IMR-90 (cell line): ENCODE measurements at regions not wholly inside any gene's neighbourhood (a gene's known extent, or its start where the extent isn't known, plus 50 kb on each side); places are given as distances from the start of the nearest gene placed in this dataset.

Source experiments
- ATAC-seq: fragments of 200-7000 bp; cut with Tn5 transposase; 2 replicates; pipeline ENCODE4 v1.9.1; 2020; ENCODE audit warnings: low read depth, mild to moderate bottlenecking, moderate library complexity
- BruUV-seq: library from RNA; stranded (reverse); fragments of 400-500 nt; replicated peaks from 2 replicates; lab custom pipeline; 2021; lab: Mats Ljungman, UMichigan
- CTCF ChIA-PET: fragments of 300-600 bp; formaldehyde crosslinking; extraction: SDS; loops from one replicate; lab custom pipeline; 2021; ENCODE audit warnings: antibody characterized with exemption; lab: Yijun Ruan, JAX
- POLR2A ChIA-PET: fragments of 300-600 bp; sonication (Branson Sonifier 250); formaldehyde crosslinking; loops from one replicate; lab custom pipeline; 2022; ENCODE audit warnings: antibody characterized with exemption; ENCODE audit not compliant: unreplicated experiment; lab: Charles Lee
- DNase-seq: peaks from one replicate; pipeline ENCODE4 v3.0.0; 2013
- H2AFZ ChIP-seq: replicated peaks from 2 replicates; pipeline ENCODE3; 2013; ENCODE audit warnings: low read length, mild to moderate bottlenecking; ENCODE audit not compliant: poor library complexity
- H2AK5ac ChIP-seq: 2 replicates; pipeline ENCODE4 v1.6.1; 2013; ENCODE audit warnings: low read depth, low read length, inconsistent platforms
- H2AK9ac ChIP-seq: replicated peaks from 2 replicates; pipeline ENCODE3; 2013; ENCODE audit warnings: mild to moderate bottlenecking, low read depth, low read length, moderate library complexity; ENCODE audit not compliant: poor library complexity
- H2BK120ac ChIP-seq: 2 replicates; pipeline ENCODE4 v1.6.1; 2013; ENCODE audit warnings: low read depth, low read length, inconsistent platforms
- H2BK15ac ChIP-seq: 3 replicates; pipeline ENCODE4 v1.6.1; 2013; ENCODE audit warnings: low read depth, low read length, inconsistent platforms
- H2BK20ac ChIP-seq: 2 replicates; pipeline ENCODE4 v1.6.1; 2013; ENCODE audit warnings: low read depth, mild to moderate bottlenecking, inconsistent platforms, low read length, moderate library complexity
- H2BK5ac ChIP-seq: 2 replicates; pipeline ENCODE4 v1.6.1; 2013; ENCODE audit warnings: mild to moderate bottlenecking, low read depth, low read length, inconsistent platforms; ENCODE audit not compliant: poor library complexity, severe bottlenecking
- H3K14ac ChIP-seq: replicated peaks from 2 replicates; pipeline ENCODE4 v1.6.1; 2013; ENCODE audit warnings: low read depth, low read length, inconsistent platforms
- H3K18ac ChIP-seq: 2 replicates; pipeline ENCODE4 v1.6.1; 2013; ENCODE audit warnings: low read depth, low read length, control low read depth
- H3K23ac ChIP-seq: 2 replicates; pipeline ENCODE4 v1.6.1; 2013; ENCODE audit warnings: low read depth, low read length, inconsistent platforms
- H3K27ac ChIP-seq: 2 replicates; pipeline ENCODE4 v1.5.1; 2013; ENCODE audit warnings: mild to moderate bottlenecking, control low read depth, low read length; ENCODE audit not compliant: insufficient read depth
- H3K27me3 ChIP-seq: 2 replicates; pipeline ENCODE4 v1.6.1; 2013; ENCODE audit warnings: low read length; ENCODE audit not compliant: control insufficient read depth, insufficient read depth
- H3K36me3 ChIP-seq: 2 replicates; pipeline ENCODE4 v1.6.1; 2013; ENCODE audit warnings: low read length, mixed read lengths; ENCODE audit not compliant: control insufficient read depth, insufficient read depth
- H3K4ac ChIP-seq: 2 replicates; pipeline ENCODE4 v1.6.1; 2013; ENCODE audit warnings: low read depth, low read length, inconsistent platforms
- H3K4me1 ChIP-seq: 2 replicates; pipeline ENCODE4 v1.6.1; 2013; ENCODE audit warnings: low read length, mixed read lengths; ENCODE audit not compliant: control insufficient read depth, insufficient read depth
- H3K4me2 ChIP-seq: 2 replicates; pipeline ENCODE4 v1.6.1; 2013; ENCODE audit warnings: low read depth, mild to moderate bottlenecking, control low read depth, low read length, moderate library complexity
- H3K4me3 ChIP-seq: 2 replicates; pipeline ENCODE4 v1.5.1; 2013; ENCODE audit warnings: low read depth, mild to moderate bottlenecking, control low read depth, low read length, moderate library complexity; ENCODE audit not compliant: insufficient read depth
- H3K56ac ChIP-seq: 2 replicates; pipeline ENCODE4 v1.6.1; 2013; ENCODE audit warnings: low read length, inconsistent platforms; ENCODE audit not compliant: insufficient read depth; ENCODE audit errors: extremely low read depth
- H3K79me1 ChIP-seq, 2 experiments: 2 replicates each; pipeline ENCODE4 v1.6.1; 2013; ENCODE audit warnings: low read length in 2 of 2, inconsistent platforms in 1 of 2, low read depth in 1 of 2
- H3K9ac ChIP-seq: 2 replicates; pipeline ENCODE4 v1.6.1; 2013; ENCODE audit warnings: low read depth, low read length, control low read depth
- H3K9me1 ChIP-seq: 2 replicates; pipeline ENCODE4 v1.6.1; 2013; ENCODE audit warnings: low read length, inconsistent platforms; ENCODE audit not compliant: insufficient read depth
- H3K9me3 ChIP-seq: 2 replicates; pipeline ENCODE4 v1.6.1; 2013; ENCODE audit warnings: low read length; ENCODE audit not compliant: control insufficient read depth, insufficient read depth
- H4K20me1 ChIP-seq: 2 replicates; pipeline ENCODE4 v1.6.1; 2013; ENCODE audit warnings: low read length, inconsistent platforms; ENCODE audit not compliant: insufficient read depth
- H4K5ac ChIP-seq: 2 replicates; pipeline ENCODE4 v1.6.1; 2013; ENCODE audit warnings: mild to moderate bottlenecking, low read depth, low read length, control low read depth
- H4K8ac ChIP-seq, 2 experiments: 2 replicates each; pipeline ENCODE4 v1.6.1; 2013; ENCODE audit warnings: low read depth in 2 of 2, low read length in 2 of 2, control low read depth in 1 of 2, inconsistent platforms in 1 of 2
- H4K91ac ChIP-seq: 2 replicates; pipeline ENCODE4 v1.6.1; 2013; ENCODE audit warnings: low read depth, low read length, inconsistent platforms; ENCODE audit not compliant: insufficient read depth
- BHLHE40 ChIP-seq: fragments of 150-350 bp; IDR thresholded peaks from 2 replicates; pipeline ENCODE4 v1.6.1; 2016; ENCODE audit warnings: mild to moderate bottlenecking, low read depth, low read length
- CEBPB ChIP-seq: IDR thresholded peaks from 2 replicates; pipeline ENCODE4 v1.6.1; 2012; ENCODE audit warnings: low read depth, low read length, improper control_type of control experiment
- CHD1 ChIP-seq: IDR thresholded peaks from 2 replicates; pipeline ENCODE4 v1.6.1; 2012; ENCODE audit warnings: low read depth, low read length, improper control_type of control experiment
- CTCF ChIP-seq: conservative IDR thresholded peaks from 2 replicates; pipeline ENCODE4 v1.5.1; 2012; ENCODE audit warnings: mild to moderate bottlenecking, low read depth, low read length, improper control_type of control experiment
- FOS ChIP-seq: fragments of 150-350 bp; IDR thresholded peaks from 2 replicates; pipeline ENCODE4 v1.6.1; 2016; ENCODE audit warnings: low read depth, low read length
- MAFK ChIP-seq: IDR thresholded peaks from 2 replicates; pipeline ENCODE4 v1.6.1; 2012; ENCODE audit warnings: low read depth, low read length, improper control_type of control experiment
- MAZ ChIP-seq: IDR thresholded peaks from 2 replicates; pipeline ENCODE4 v1.6.1; 2012; ENCODE audit warnings: low read depth, mild to moderate bottlenecking, low read length, improper control_type of control experiment, moderate library complexity, borderline replicate concordance
- MXI1 ChIP-seq: IDR thresholded peaks from 2 replicates; pipeline ENCODE4 v1.6.1; 2012; ENCODE audit warnings: low read depth, mild to moderate bottlenecking, low read length, moderate library complexity, borderline replicate concordance
- NFE2L2 ChIP-seq: fragments of 150-350 bp; IDR thresholded peaks from 2 replicates; pipeline ENCODE4 v1.6.1; 2016; ENCODE audit warnings: low read depth, mild to moderate bottlenecking, low read length
- POLR2A ChIP-seq: IDR thresholded peaks from 2 replicates; pipeline ENCODE4 v1.6.1; 2012; ENCODE audit warnings: mild to moderate bottlenecking, low read depth, low read length
- RAD21 ChIP-seq: IDR thresholded peaks from 2 replicates; pipeline ENCODE4 v1.6.1; 2012; ENCODE audit warnings: low read length, improper control_type of control experiment
- RCOR1 ChIP-seq: IDR thresholded peaks from 2 replicates; pipeline ENCODE4 v1.6.1; 2012; ENCODE audit warnings: mild to moderate bottlenecking, low read length, improper control_type of control experiment; ENCODE audit not compliant: insufficient replicate concordance
- RFX5 ChIP-seq: IDR thresholded peaks from 2 replicates; pipeline ENCODE4 v1.8.0; 2012; ENCODE audit warnings: low read depth, mild to moderate bottlenecking, low read length, moderate library complexity
- SMC3 ChIP-seq: fragments of 150-350 bp; IDR thresholded peaks from 2 replicates; pipeline ENCODE4 v1.6.1; 2016; ENCODE audit warnings: low read depth, mild to moderate bottlenecking, antibody characterized with exemption, low read length, moderate library complexity
- USF2 ChIP-seq: fragments of 150-350 bp; IDR thresholded peaks from 2 replicates; pipeline ENCODE4 v1.6.1; 2017; ENCODE audit warnings: mild to moderate bottlenecking, antibody characterized with exemption, low read length, low read depth
- WGBS, 2 experiments: methylation state at CpG; one replicate each; pipeline versions ENCODE4 v1.1.5 to v1.1.7; 2013; ENCODE audit warnings: missing lambda C conversion rate in 2 of 2; ENCODE audit not compliant: insufficient read length in 1 of 2; ENCODE audit errors: extremely low coverage in 2 of 2; 5-methylcytosine and 5-hydroxymethylcytosine counted together
- dilution Hi-C: fragments of 300-500 bp; cut with HindIII; formaldehyde crosslinking; loops from one replicate; pipeline ENCODE4 v1.14.3; 2018; ENCODE audit warnings: low sequenced_read_pairs; ENCODE audit not compliant: unreplicated experiment
- in situ Hi-C: fragments of 300-500 bp; cut with MboI; formaldehyde crosslinking; loops from 3 replicates; pipeline ENCODE4 v1.14.3; 2019; ENCODE audit warnings: low sequenced_read_pairs, inconsistent platforms, mixed read lengths
- intact Hi-C: fragments of 100-400 bp; cut with micrococcal nuclease; formaldehyde crosslinking; loops from 2 replicates; pipeline ENCODE4 v1.10.0; 2022
- TF ChIP-seq, protein P1 (sequence below): fragments of 150-350 bp; IDR thresholded peaks from 2 replicates; pipeline ENCODE4 v1.6.1; 2016; ENCODE audit warnings: low read depth, mild to moderate bottlenecking, low read length, moderate library complexity, borderline replicate concordance

DNA sequence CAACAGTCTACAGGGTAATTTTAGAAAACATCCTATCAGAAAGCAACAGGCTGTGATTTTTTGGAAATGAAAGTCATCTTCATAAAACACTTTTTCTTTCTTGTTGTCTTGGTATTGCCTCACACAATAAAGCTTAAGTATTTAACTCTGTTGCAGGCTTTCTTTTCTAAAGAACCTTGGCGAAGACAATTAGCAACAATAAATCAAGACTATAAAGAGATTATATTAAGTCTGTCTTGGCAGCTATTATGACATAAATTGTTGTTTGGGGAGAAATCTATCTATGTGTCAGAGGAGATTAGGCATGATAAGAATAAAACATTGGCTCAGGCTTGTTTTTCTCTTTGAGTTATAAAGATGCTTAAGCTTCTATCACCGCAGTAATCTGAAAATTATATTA, 1774.8 kb downstream of the ARAP2 start:
- CTCF ChIA-PET: no interaction called here
- Histone ChIP-seq H2BK20ac (no peak overlapping the region), H4K8ac (no peak overlapping the region), H3K4me1 (no peaks in the 10 kb centered on the region), H3K27ac (no peak overlapping the region), H3K4ac (no peak overlapping the region), H2BK120ac (no peak overlapping the region), H3K4me2 (no peak overlapping the region), H4K91ac (no peak overlapping the region), H3K9ac (no peak overlapping the region), H4K5ac (no peak overlapping the region), H3K18ac (no peak overlapping the region), H3K56ac (no peak overlapping the region), H3K27me3 (no peaks in the 10 kb centered on the region), H3K79me1 (no peaks in the 10 kb centered on the region), H2BK5ac (no peak overlapping the region), H3K9me1 (no peaks in the 10 kb centered on the region), H3K23ac (no peak overlapping the region), H3K9me3 (no peaks in the 10 kb centered on the region), H2BK15ac (no peak overlapping the region), H3K36me3 (no peaks in the 10 kb centered on the region), H4K20me1 (no peaks in the 10 kb centered on the region), H2AK5ac (no peak overlapping the region), H2AFZ (no peak overlapping the region), H3K14ac (no peak overlapping the region), H3K4me3 (no peak overlapping the region), H2AK9ac (no peak overlapping the region)
- intact Hi-C loops (no loop called here), in situ Hi-C loops (no loop called here), dilution Hi-C loops (no loop called here)
- DNase-seq (no peak), ATAC-seq (no peak)
- POLR2A ChIA-PET: no interaction called here
- no peak for TF ChIP-seq CHD1
- no peak for TF ChIP-seq CTCF
- TF ChIP-seq FOS: no peak
- TF ChIP-seq SMC3: no peak
- TF ChIP-seq, protein P1, sequence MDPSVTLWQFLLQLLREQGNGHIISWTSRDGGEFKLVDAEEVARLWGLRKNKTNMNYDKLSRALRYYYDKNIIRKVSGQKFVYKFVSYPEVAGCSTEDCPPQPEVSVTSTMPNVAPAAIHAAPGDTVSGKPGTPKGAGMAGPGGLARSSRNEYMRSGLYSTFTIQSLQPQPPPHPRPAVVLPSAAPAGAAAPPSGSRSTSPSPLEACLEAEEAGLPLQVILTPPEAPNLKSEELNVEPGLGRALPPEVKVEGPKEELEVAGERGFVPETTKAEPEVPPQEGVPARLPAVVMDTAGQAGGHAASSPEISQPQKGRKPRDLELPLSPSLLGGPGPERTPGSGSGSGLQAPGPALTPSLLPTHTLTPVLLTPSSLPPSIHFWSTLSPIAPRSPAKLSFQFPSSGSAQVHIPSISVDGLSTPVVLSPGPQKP: no peak
- TF ChIP-seq MAFK: no peak
- no peak for TF ChIP-seq USF2
- TF ChIP-seq RAD21: no peak
- TF ChIP-seq MAZ: no peak
- no peak for TF ChIP-seq POLR2A
- TF ChIP-seq NFE2L2: no peak
- no peak for TF ChIP-seq RCOR1
- no peak for TF ChIP-seq RFX5
- TF ChIP-seq CEBPB: no peak
- TF ChIP-seq MXI1: no peak
- TF ChIP-seq BHLHE40: no peak
- BruUV-seq: no TSS peak
- no CpG with 5 or more reads among the region's 2 CpGs for WGBS, 2 experiments
